Stimulated activated CD4-positive, alpha-beta T cell treated with anti-CD3 and anti-CD28 coated beads, TNF-alpha, amount 100 ng/mL, for 24 hours (primary cell): ENCODE measurements at regions not wholly inside any gene's neighbourhood (a gene's known extent, or its start where the extent isn't known, plus 50 kb on each side); places are given as distances from the start of the nearest gene placed in this dataset.

ENCODE experiments used
- DNase-seq, 3 experiments: peaks; one replicate each; pipeline ENCODE4 v3.0.0-alpha.2; 2020; ENCODE audit warnings: low read depth in 3 of 3

GRCh38 chr10:21173802-21174714, 276.9 kb upstream of the NEBL start:
- DNase-seq = peak in 2 of 3 experiments; percentile 7 to 45

GRCh38 chr10:21172930-21173801, 276.1 kb upstream of the NEBL start:
- DNase-seq = no peak

GRCh38 chr10:21172542-21172929, 275.4 kb upstream of the NEBL start:
- no peak for DNase-seq

GRCh38 chr10:21171936-21172541, 274.9 kb upstream of the NEBL start:
- DNase-seq = no peak

GRCh38 chr10:21171197-21171935, 274.3 kb upstream of the NEBL start:
- DNase-seq = no peak

GRCh38 chr10:21170216-21170615, 273.1 kb upstream of the NEBL start:
- no peak for DNase-seq

GRCh38 chr10:21169271-21169670, 272.2 kb upstream of the NEBL start:
- no peak for DNase-seq

- no peak for DNase-seq
Observed at GRCh38 chr10:21167288-21168010, 270.3 kb upstream of the NEBL start.

GRCh38 chr10:21166557-21167287, 269.6 kb upstream of the NEBL start:
- no peak for DNase-seq

GRCh38 chr10:21165489-21165888, 268.4 kb upstream of the NEBL start:
- no peak for DNase-seq

- no peak for DNase-seq
Observed at GRCh38 chr10:21164687-21165086, 267.6 kb upstream of the NEBL start.

- DNase-seq = no peak
Observed at GRCh38 chr10:21162948-21163347, 265.8 kb upstream of the NEBL start.

GRCh38 chr10:21161647-21162046, 264.5 kb upstream of the NEBL start:
- no peak for DNase-seq

GRCh38 chr10:21161090-21161625, 264.0 kb upstream of the NEBL start:
- DNase-seq = no peak

- DNase-seq = no peak
Observed at GRCh38 chr10:21160116-21160515, 263.0 kb upstream of the NEBL start.

GRCh38 chr10:21159669-21160068, 262.6 kb upstream of the NEBL start:
- DNase-seq = no peak

GRCh38 chr10:21158301-21158700, 261.2 kb upstream of the NEBL start:
- DNase-seq = no peak

GRCh38 chr10:21157664-21158063, 260.6 kb upstream of the NEBL start:
- no peak for DNase-seq

- no peak for DNase-seq
Observed at GRCh38 chr10:21150166-21150565, 253.1 kb upstream of the NEBL start.

GRCh38 chr10:21146436-21146789, 249.3 kb upstream of the NEBL start:
- DNase-seq = no peak
